ENCODE measurements at regions not wholly inside any gene's neighbourhood (a gene's known extent, or its start where the extent isn't known, plus 50 kb on each side); places are given as distances from the start of the nearest gene placed in this dataset.

GRCh38 chr10:28811639-28812349 is 134.5 kb downstream of the BAMBI start:
- no peak for DNase-seq

- no peak for DNase-seq
Observed at GRCh38 chr10:28812384-28813372, 135.4 kb downstream of the BAMBI start.

- no peak for DNase-seq
Observed at GRCh38 chr10:28815681-28816080, 138.4 kb downstream of the BAMBI start.

GRCh38 chr10:28822719-28823464 is 145.6 kb downstream of the BAMBI start:
- no peak for DNase-seq

GRCh38 chr10:28823501-28824075 is 146.3 kb downstream of the BAMBI start:
- DNase-seq, result no peak

GRCh38 chr10:28833313-28833712 is 156.0 kb downstream of the BAMBI start:
- DNase-seq, result no peak

GRCh38 chr10:28836435-28836743 is 159.1 kb downstream of the BAMBI start:
- DNase-seq, result no peak

GRCh38 chr10:28837613-28838390 is 160.5 kb downstream of the BAMBI start:
- DNase-seq, result no peak

GRCh38 chr10:28838908-28839307 is 161.6 kb downstream of the BAMBI start:
- no peak for DNase-seq

- DNase-seq, result no peak
Observed at GRCh38 chr10:28839600-28840007, 162.3 kb downstream of the BAMBI start.

GRCh38 chr10:28840202-28840601 is 162.9 kb downstream of the BAMBI start:
- no peak for DNase-seq

GRCh38 chr10:28840971-28841370 is 163.7 kb downstream of the BAMBI start:
- DNase-seq, result no peak

- no peak for DNase-seq
Observed at GRCh38 chr10:28841625-28842024, 164.3 kb downstream of the BAMBI start.

GRCh38 chr10:28842321-28842720 is 165.0 kb downstream of the BAMBI start:
- no peak for DNase-seq

- DNase-seq, result no peak
Observed at GRCh38 chr10:28845009-28845682, 167.8 kb downstream of the BAMBI start.

GRCh38 chr10:28849309-28849708 is 172.0 kb downstream of the BAMBI start:
- no peak for DNase-seq

GRCh38 chr10:28849821-28850220 is 172.5 kb downstream of the BAMBI start:
- no peak for DNase-seq

GRCh38 chr10:28850784-28851183 is 173.5 kb downstream of the BAMBI start:
- DNase-seq, result no peak

GRCh38 chr10:28853195-28853594 is 175.9 kb downstream of the BAMBI start:
- no peak for DNase-seq

GRCh38 chr10:28857164-28857563 is 179.8 kb downstream of the BAMBI start:
- no peak for DNase-seq

- DNase-seq, result no peak
Observed at GRCh38 chr10:28858646-28859045, 181.3 kb downstream of the BAMBI start.

Measured in right lung (tissue), 2 donors.